ENCODE measurements at regions not wholly inside any gene's neighbourhood (a gene's known extent, or its start where the extent isn't known, plus 50 kb on each side); places are given as distances from the start of the nearest gene placed in this dataset.

- peak overlapping the region; percentile 75 for H3K4me3 ChIP-seq
- no peak overlapping the region for H3K9ac ChIP-seq (ENCODE audit: insufficient read depth in 1 of 2, low read length in 2 of 2)
- H3K9me3 ChIP-seq (ENCODE audit: control insufficient read depth in 4 of 4, insufficient read depth in 3 of 4, low read length in 3 of 4), result no peaks in the 10 kb centered on the region
- H3K27me3 ChIP-seq (ENCODE audit: control insufficient read depth in 3 of 3, insufficient read depth in 3 of 3, low read length in 2 of 3), result peaks cover 0 to 13% (median 5%) of the 10 kb centered on the region in 3 donors
- H3K27ac ChIP-seq (ENCODE audit: low read depth in 1 of 2, low read length in 1 of 2), result no peak overlapping the region
- DNase-seq (peak; percentile 13 to 20 (median 14)), ATAC-seq (ENCODE audit: insufficient read depth, low FRiP score) (no peak)
- 3 to 4% methylated on average over 24 to 60 of the region's 60 CpGs for WGBS, 2 donors
- H3K36me3 ChIP-seq (ENCODE audit: control insufficient read depth in 4 of 4, insufficient read depth in 4 of 4, low read length in 4 of 4), result no peaks in the 10 kb centered on the region
- TF ChIP-seq, protein P1, sequence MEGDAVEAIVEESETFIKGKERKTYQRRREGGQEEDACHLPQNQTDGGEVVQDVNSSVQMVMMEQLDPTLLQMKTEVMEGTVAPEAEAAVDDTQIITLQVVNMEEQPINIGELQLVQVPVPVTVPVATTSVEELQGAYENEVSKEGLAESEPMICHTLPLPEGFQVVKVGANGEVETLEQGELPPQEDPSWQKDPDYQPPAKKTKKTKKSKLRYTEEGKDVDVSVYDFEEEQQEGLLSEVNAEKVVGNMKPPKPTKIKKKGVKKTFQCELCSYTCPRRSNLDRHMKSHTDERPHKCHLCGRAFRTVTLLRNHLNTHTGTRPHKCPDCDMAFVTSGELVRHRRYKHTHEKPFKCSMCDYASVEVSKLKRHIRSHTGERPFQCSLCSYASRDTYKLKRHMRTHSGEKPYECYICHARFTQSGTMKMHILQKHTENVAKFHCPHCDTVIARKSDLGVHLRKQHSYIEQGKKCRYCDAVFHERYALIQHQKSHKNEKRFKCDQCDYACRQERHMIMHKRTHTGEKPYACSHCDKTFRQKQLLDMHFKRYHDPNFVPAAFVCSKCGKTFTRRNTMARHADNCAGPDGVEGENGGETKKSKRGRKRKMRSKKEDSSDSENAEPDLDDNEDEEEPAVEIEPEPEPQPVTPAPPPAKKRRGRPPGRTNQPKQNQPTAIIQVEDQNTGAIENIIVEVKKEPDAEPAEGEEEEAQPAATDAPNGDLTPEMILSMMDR (IDR thresholded peaks at IDR 0.05; ENCODE audit: control extremely low read depth, extremely low read depth), result no peak
- H3K4me1 ChIP-seq (ENCODE audit: control insufficient read depth in 5 of 5, insufficient read depth in 5 of 5, low read length in 5 of 5), result peaks cover 0 to 7% (median 0%) of the 10 kb centered on the region in 5 donors
Observed at GRCh38 chr15:31869686-31870307, 160.5 kb upstream of the CHRNA7 start.

GRCh38 chr15:31870328-31871165, 159.8 kb upstream of the CHRNA7 start, which contains the start of gene OTUD7A:
Gene OTUD7A (minus strand): TSS chr15:31870673.
- peak within 1 kb of the TSS; percentile 29 to 89 for H3K27ac ChIP-seq (ENCODE audit: low read depth in 1 of 2, low read length in 1 of 2)
- DNase-seq, result peak; percentile 87 to 93 (median 90)
- peaks cover 0 to 13% (median 5%) of the 10 kb centered on the region in 3 donors for H3K27me3 ChIP-seq (ENCODE audit: control insufficient read depth in 3 of 3, insufficient read depth in 3 of 3, low read length in 2 of 3)
- H3K9me3 ChIP-seq (ENCODE audit: control insufficient read depth in 4 of 4, insufficient read depth in 3 of 4, low read length in 3 of 4), result no peaks in the 10 kb centered on the region
- H3K36me3 ChIP-seq (ENCODE audit: control insufficient read depth in 4 of 4, insufficient read depth in 4 of 4, low read length in 4 of 4), result no peaks in the 10 kb centered on the region
- H3K9ac ChIP-seq (ENCODE audit: insufficient read depth in 1 of 2, low read length in 2 of 2), result peak within 1 kb of the TSS in 1 of 2 donors; percentile 44
- H3K4me3 ChIP-seq, result peak within 1 kb of the TSS; percentile 75
- TF ChIP-seq, protein P1 (IDR thresholded peaks at IDR 0.05; ENCODE audit: control extremely low read depth, extremely low read depth), result no peak
- WGBS, 2 donors, result 0 to 1% methylated on average over 75 to 122 of the region's 122 CpGs
- H3K4me1 ChIP-seq (ENCODE audit: control insufficient read depth in 5 of 5, insufficient read depth in 5 of 5, low read length in 5 of 5), result peaks cover 0 to 7% (median 0%) of the 10 kb centered on the region in 5 donors
- peak; percentile 98 for ATAC-seq (ENCODE audit: insufficient read depth, low FRiP score)

DNA sequence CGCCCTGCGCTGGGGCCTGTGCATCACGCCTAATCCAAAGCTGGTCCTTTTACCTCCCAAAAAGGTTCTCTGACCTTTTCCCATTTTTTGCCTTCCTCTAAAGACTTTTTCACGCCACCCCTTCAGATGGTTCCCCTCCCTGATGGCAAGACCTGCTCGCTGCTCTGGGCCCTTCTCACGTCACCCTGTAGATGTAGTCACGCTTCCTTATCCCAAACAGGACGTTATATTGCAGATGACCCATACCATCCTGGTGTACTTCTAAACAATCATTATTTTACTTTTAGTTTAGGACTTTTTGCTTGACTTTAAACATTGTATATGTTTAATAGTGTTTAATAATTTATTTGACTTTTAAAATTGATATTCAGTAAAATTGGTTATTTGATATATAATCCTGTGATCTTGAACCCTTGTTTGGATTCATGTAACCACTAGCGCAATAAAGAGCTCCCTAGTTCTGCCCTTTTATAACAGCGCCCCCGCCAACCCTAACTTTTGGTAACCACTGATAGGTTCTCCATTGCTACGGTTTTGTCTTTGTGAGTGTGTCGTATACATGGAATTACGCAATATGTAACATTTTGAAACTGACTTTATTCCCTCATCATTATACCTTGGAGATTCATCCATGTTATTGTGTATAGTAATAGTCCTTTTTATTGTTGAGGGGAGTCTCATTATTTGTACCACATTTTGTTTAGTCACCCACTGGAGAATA, 159.0 kb upstream of the CHRNA7 start:
- Histone ChIP-seq H3K9ac (ENCODE audit: insufficient read depth in 1 of 2, low read length in 2 of 2) (peak overlapping the region in 1 of 2 donors; percentile 44), H3K9me3 (ENCODE audit: control insufficient read depth in 4 of 4, insufficient read depth in 3 of 4, low read length in 3 of 4) (no peaks in the 10 kb centered on the region), H3K36me3 (ENCODE audit: control insufficient read depth in 4 of 4, insufficient read depth in 4 of 4, low read length in 4 of 4) (no peaks in the 10 kb centered on the region), H3K4me1 (ENCODE audit: control insufficient read depth in 5 of 5, insufficient read depth in 5 of 5, low read length in 5 of 5) (peaks cover 0 to 7% (median 0%) of the 10 kb centered on the region in 5 donors), H3K27ac (ENCODE audit: low read depth in 1 of 2, low read length in 1 of 2) (peak overlapping the region; percentile 29 to 89), H3K27me3 (ENCODE audit: control insufficient read depth in 3 of 3, insufficient read depth in 3 of 3, low read length in 2 of 3) (peaks cover 0 to 13% (median 5%) of the 10 kb centered on the region in 3 donors), H3K4me3 (peak overlapping the region; percentile 58)
- ATAC-seq (ENCODE audit: insufficient read depth, low FRiP score), result no peak
- TF ChIP-seq, protein P1 (IDR thresholded peaks at IDR 0.05; ENCODE audit: control extremely low read depth, extremely low read depth), result no peak
- WGBS, 2 donors, result 37 to 48% methylated on average over 14 of the region's 14 CpGs
- peak in 2 of 3 donors; percentile 2 to 4 for DNase-seq

All from lung (tissue), 11 donors.